B cell (primary cell): ENCODE measurements at regions not wholly inside any gene's neighbourhood (a gene's known extent, or its start where the extent isn't known, plus 50 kb on each side); places are given as distances from the start of the nearest gene placed in this dataset.

Experiments used
- ATAC-seq: fragments of 200-7000 bp; cut with Tn5 transposase; one replicate; pipeline ENCODE4 v1.10.0; 2021; ENCODE audit warnings: low read depth, mild to moderate bottlenecking, moderate number of reproducible peaks, moderate library complexity
- CTCF ChIA-PET: fragments of 350-600 bp; sonication (Branson Sonifier 250); formaldehyde crosslinking; loops from one replicate; lab custom pipeline; 2021; ENCODE audit warnings: antibody characterized with exemption, inconsistent platforms; lab: Charles Lee
- POLR2A ChIA-PET: fragments of 350-600 bp; sonication (Branson Sonifier 250); formaldehyde crosslinking; loops from one replicate; lab custom pipeline; 2021; ENCODE audit warnings: antibody characterized with exemption; lab: Charles Lee
- DNase-seq: peaks from one replicate; pipeline ENCODE4 v3.0.0; 2013
- H2AFZ ChIP-seq: 2 replicates; pipeline ENCODE4 v1.6.1; 2012; ENCODE audit warnings: mild to moderate bottlenecking, low read depth, low read length; ENCODE audit not compliant: insufficient read depth, poor library complexity, severe bottlenecking
- H3K27ac ChIP-seq, 2 donors: 1 replicate in 1 of 2; 2 replicates in 1 of 2; pipeline ENCODE4 v1.5.1; 2012 to 2013; ENCODE audit warnings: low read length in 2 of 2, mild to moderate bottlenecking in 2 of 2, moderate library complexity in 1 of 2
- H3K27me3 ChIP-seq, 4 experiments: fragments of 200-600 bp in 1 of 4; sonication (generic) in 1 of 4; replicated peaks in 1 of 4; 1 replicate in 2 of 4; 2 replicates in 2 of 4; pipeline versions ENCODE4 v1.6.1 to v1.7.0; 2013 to 2016; ENCODE audit warnings: low read length in 3 of 4, mild to moderate bottlenecking in 2 of 4, mixed read lengths in 1 of 4, moderate library complexity in 1 of 4; ENCODE audit not compliant: insufficient read depth in 4 of 4, control insufficient read depth in 3 of 4; ENCODE audit errors: control extremely low read depth in 1 of 4
- H3K36me3 ChIP-seq, 2 experiments: replicated peaks in 1 of 2; 1 replicate in 1 of 2; 2 replicates in 1 of 2; pipeline versions ENCODE4 v1.6.1 to v1.7.1; 2013; ENCODE audit warnings: low read length in 1 of 2; ENCODE audit not compliant: insufficient read depth in 2 of 2, control insufficient read depth in 1 of 2; ENCODE audit errors: control extremely low read depth in 1 of 2, extremely low read depth in 1 of 2
- H3K4me1 ChIP-seq, 2 donors: fragments of 200-600 bp in 1 of 2; sonication (generic) in 1 of 2; 1 replicate in 1 of 2; 2 replicates in 1 of 2; pipeline versions ENCODE4 v1.5.1 to v1.6.1; 2013 to 2017; ENCODE audit warnings: low read length in 2 of 2; ENCODE audit not compliant: control insufficient read depth in 2 of 2, insufficient read depth in 2 of 2
- H3K4me2 ChIP-seq: replicated peaks from 2 replicates; pipeline ENCODE3; 2012; ENCODE audit warnings: mild to moderate bottlenecking, low read depth, low read length; ENCODE audit not compliant: poor library complexity, severe bottlenecking
- H3K4me3 ChIP-seq, 5 experiments: fragments of 200-600 bp in 1 of 5; sonication (generic) in 1 of 5; 1 replicate in 3 of 5; 2 replicates in 2 of 5; pipeline versions ENCODE4 v1.5.1 to v1.7.0; 2011 to 2016; ENCODE audit warnings: low read length in 4 of 5, mild to moderate bottlenecking in 4 of 5, low read depth in 2 of 5, control low read depth in 1 of 5, moderate library complexity in 1 of 5; ENCODE audit not compliant: insufficient read depth in 1 of 5; ENCODE audit errors: control extremely low read depth in 1 of 5, extremely low read depth in 1 of 5
- H3K79me2 ChIP-seq: fragments of 200-600 bp; sonication (generic); one replicate; pipeline ENCODE4 v1.6.0; 2016; ENCODE audit warnings: low read length; ENCODE audit not compliant: control insufficient read depth, insufficient read depth
- H3K9ac ChIP-seq: fragments of 200-600 bp; sonication (generic); 2 replicates; pipeline ENCODE4 v1.6.1; 2017; ENCODE audit warnings: mild to moderate bottlenecking, low read length, moderate library complexity
- H3K9me3 ChIP-seq, 3 donors: one replicate each; pipeline versions ENCODE4 v1.6.1 to v1.7.1; 2013; ENCODE audit warnings: low read length in 2 of 3; ENCODE audit not compliant: control insufficient read depth in 2 of 3, insufficient read depth in 1 of 3; ENCODE audit errors: control extremely low read depth in 1 of 3
- H4K20me1 ChIP-seq: 2 replicates; pipeline ENCODE4 v1.6.0; 2012; ENCODE audit warnings: mild to moderate bottlenecking, low read length; ENCODE audit not compliant: insufficient read depth, control insufficient read depth, poor library complexity, severe bottlenecking
- H3K27ac Mint-ChIP-seq: one replicate; pipeline ENCODE4 v1.8.0; 2021; ENCODE audit warnings: mixed read lengths
- H3K27me3 Mint-ChIP-seq: one replicate; pipeline ENCODE4 v1.8.0; 2021; ENCODE audit warnings: mixed read lengths
- H3K4me1 Mint-ChIP-seq: one replicate; pipeline ENCODE4 v1.8.0; 2021; ENCODE audit warnings: mixed read lengths
- H3K4me3 Mint-ChIP-seq: one replicate; pipeline ENCODE4 v1.8.0; 2021; ENCODE audit warnings: mixed read lengths
- H3K9me3 Mint-ChIP-seq: one replicate; pipeline ENCODE4 v1.8.0; 2022; ENCODE audit warnings: mixed read lengths; ENCODE audit not compliant: insufficient read depth
- EZH2 ChIP-seq: IDR thresholded peaks from 2 replicates; pipeline ENCODE4 v1.6.1; 2012; ENCODE audit warnings: borderline replicate concordance, low read depth, mild to moderate bottlenecking, moderate library complexity, low read length; ENCODE audit not compliant: insufficient read depth, poor library complexity, severe bottlenecking
- WGBS: methylation state at CpG from one replicate; pipeline ENCODE4 v1.1.5; 2013; ENCODE audit warnings: missing lambda C conversion rate; ENCODE audit not compliant: insufficient coverage; 5-methylcytosine and 5-hydroxymethylcytosine counted together
- intact Hi-C: fragments of 100-400 bp; cut with micrococcal nuclease; formaldehyde crosslinking; loops from one replicate; pipeline ENCODE4 v1.10.0; 2022
- TF ChIP-seq, protein P1 (sequence below): fragments of 200-600 bp; IDR thresholded peaks from one replicate; pipeline ENCODE4 v1.8.0; 2022; ENCODE audit warnings: antibody characterized with exemption, mild to moderate bottlenecking

DNA sequence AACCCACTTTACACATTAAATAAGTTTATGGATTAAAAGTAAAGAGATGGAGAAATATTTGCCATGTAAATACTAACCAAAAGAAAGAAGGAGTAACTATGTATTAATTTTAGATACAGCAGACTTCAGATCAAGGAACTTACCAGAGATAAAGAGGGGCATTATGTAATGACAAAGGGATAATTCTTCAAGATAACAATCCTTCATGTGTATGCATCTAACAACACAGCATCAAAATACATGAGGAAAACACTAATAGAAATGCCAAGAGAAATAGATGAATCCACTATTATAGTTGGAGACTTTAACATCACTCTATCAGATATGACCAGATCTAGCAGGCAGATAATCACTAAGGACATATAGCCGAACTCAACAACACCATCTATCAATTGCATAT lies 149.8 kb upstream of the ANKRD55 start:
- H3K27me3 Mint-ChIP-seq: no peaks in the 10 kb centered on the region
- no peaks in the 10 kb centered on the region for H3K27me3 ChIP-seq
- intact Hi-C loops: no loop called here
- TF ChIP-seq, protein P1, sequence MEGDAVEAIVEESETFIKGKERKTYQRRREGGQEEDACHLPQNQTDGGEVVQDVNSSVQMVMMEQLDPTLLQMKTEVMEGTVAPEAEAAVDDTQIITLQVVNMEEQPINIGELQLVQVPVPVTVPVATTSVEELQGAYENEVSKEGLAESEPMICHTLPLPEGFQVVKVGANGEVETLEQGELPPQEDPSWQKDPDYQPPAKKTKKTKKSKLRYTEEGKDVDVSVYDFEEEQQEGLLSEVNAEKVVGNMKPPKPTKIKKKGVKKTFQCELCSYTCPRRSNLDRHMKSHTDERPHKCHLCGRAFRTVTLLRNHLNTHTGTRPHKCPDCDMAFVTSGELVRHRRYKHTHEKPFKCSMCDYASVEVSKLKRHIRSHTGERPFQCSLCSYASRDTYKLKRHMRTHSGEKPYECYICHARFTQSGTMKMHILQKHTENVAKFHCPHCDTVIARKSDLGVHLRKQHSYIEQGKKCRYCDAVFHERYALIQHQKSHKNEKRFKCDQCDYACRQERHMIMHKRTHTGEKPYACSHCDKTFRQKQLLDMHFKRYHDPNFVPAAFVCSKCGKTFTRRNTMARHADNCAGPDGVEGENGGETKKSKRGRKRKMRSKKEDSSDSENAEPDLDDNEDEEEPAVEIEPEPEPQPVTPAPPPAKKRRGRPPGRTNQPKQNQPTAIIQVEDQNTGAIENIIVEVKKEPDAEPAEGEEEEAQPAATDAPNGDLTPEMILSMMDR: no peak
- no peak for TF ChIP-seq EZH2
- no peaks in the 10 kb centered on the region for H3K36me3 ChIP-seq
- no peaks in the 10 kb centered on the region for H3K9me3 Mint-ChIP-seq
- ATAC-seq (no peak), DNase-seq (no peak)
- H3K4me3 Mint-ChIP-seq: no peak overlapping the region
- H3K4me3 ChIP-seq: no peak overlapping the region
- no peak overlapping the region for H2AFZ ChIP-seq
- WGBS: 60% methylated on average over 1 of the region's 1 CpG
- no peaks in the 10 kb centered on the region for H3K79me2 ChIP-seq
- H3K4me1 ChIP-seq: no peaks in the 10 kb centered on the region
- H3K27ac ChIP-seq: no peak overlapping the region
- H4K20me1 ChIP-seq: no peaks in the 10 kb centered on the region
- ChIA-PET POLR2A (no interaction called here), CTCF (interaction anchor here (0.5 kb wide), 1 partner anchor 341 kb away, joined by 3 read pairs; no protein-coding TSS in a partner anchor)
- H3K4me2 ChIP-seq: no peak overlapping the region
- H3K4me1 Mint-ChIP-seq: peaks cover 2% of the 10 kb centered on the region
- H3K27ac Mint-ChIP-seq: no peak overlapping the region
- no peak overlapping the region for H3K9ac ChIP-seq
- no peaks in the 10 kb centered on the region for H3K9me3 ChIP-seq

DNA sequence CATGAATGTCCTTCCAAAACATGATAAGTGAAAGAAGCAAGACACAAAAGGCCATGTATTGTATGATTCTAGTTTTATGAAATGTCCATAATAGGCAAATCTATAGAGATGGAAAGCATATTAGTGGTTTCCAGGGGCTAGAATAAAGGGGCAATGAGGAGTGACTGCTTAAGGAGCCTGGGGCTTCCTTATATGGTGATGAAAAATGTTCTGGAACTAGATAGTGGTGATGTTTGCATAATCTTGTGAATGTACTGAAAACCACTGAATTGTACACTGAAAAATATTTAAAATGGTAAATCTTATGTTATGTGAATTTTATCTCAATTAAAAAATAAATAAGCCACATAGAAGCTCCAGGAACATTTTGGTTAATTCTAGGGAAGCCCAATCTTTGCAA lies 144.4 kb upstream of the ANKRD55 start:
- H3K9ac ChIP-seq: no peak overlapping the region
- no peaks in the 10 kb centered on the region for H3K4me1 Mint-ChIP-seq
- no peak overlapping the region for H2AFZ ChIP-seq
- H3K9me3 Mint-ChIP-seq: peaks cover 4% of the 10 kb centered on the region
- DNase-seq: no peak
- CTCF ChIA-PET: no interaction called here
- no peak overlapping the region for H3K27ac Mint-ChIP-seq
- no peaks in the 10 kb centered on the region for H4K20me1 ChIP-seq
- no peaks in the 10 kb centered on the region for H3K27me3 Mint-ChIP-seq
- intact Hi-C loops: no loop called here
- H3K36me3 ChIP-seq: no peaks in the 10 kb centered on the region
- no peak overlapping the region for H3K27ac ChIP-seq
- no peak overlapping the region for H3K4me3 ChIP-seq
- no peak overlapping the region for H3K4me3 Mint-ChIP-seq
- H3K4me1 ChIP-seq: no peaks in the 10 kb centered on the region
- H3K79me2 ChIP-seq: no peaks in the 10 kb centered on the region
- no peak for TF ChIP-seq EZH2
- TF ChIP-seq, protein P1: no peak
- H3K27me3 ChIP-seq: no peaks in the 10 kb centered on the region
- H3K9me3 ChIP-seq: peaks cover 1 to 9% (median 8%) of the 10 kb centered on the region in 3 donors
- POLR2A ChIA-PET: no interaction called here
- H3K4me2 ChIP-seq: no peak overlapping the region
- no peak for ATAC-seq
